ENCODE measurements at regions not wholly inside any gene's neighbourhood (a gene's known extent, or its start where the extent isn't known, plus 50 kb on each side); places are given as distances from the start of the nearest gene placed in this dataset.
"Not testable (repeated sequence)": the region's sequence is repeated elsewhere in the genome, so short reads cannot be mapped to it uniquely, and the experiment has no call there.

DNA sequence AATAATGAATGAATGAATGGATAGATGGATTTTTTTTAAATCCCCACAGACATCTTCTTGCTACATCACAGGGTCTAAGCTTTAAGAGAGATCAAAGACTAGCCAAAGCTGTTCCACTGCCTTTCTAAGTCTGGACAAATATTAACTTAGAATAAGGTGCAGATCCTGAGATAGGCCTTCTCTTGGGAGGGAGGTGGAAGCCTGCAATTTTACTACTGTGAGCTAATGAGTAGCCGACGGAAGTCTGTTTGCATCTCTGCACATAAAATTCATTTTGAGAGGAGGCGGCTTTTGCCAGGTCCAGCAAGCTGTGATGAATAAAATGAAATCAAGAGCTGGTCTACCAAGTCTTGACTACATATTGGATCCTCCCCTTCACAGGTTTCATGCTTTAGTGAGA lies 484.9 kb downstream of the TMEM38B start:
- TF ChIP-seq, protein P1, sequence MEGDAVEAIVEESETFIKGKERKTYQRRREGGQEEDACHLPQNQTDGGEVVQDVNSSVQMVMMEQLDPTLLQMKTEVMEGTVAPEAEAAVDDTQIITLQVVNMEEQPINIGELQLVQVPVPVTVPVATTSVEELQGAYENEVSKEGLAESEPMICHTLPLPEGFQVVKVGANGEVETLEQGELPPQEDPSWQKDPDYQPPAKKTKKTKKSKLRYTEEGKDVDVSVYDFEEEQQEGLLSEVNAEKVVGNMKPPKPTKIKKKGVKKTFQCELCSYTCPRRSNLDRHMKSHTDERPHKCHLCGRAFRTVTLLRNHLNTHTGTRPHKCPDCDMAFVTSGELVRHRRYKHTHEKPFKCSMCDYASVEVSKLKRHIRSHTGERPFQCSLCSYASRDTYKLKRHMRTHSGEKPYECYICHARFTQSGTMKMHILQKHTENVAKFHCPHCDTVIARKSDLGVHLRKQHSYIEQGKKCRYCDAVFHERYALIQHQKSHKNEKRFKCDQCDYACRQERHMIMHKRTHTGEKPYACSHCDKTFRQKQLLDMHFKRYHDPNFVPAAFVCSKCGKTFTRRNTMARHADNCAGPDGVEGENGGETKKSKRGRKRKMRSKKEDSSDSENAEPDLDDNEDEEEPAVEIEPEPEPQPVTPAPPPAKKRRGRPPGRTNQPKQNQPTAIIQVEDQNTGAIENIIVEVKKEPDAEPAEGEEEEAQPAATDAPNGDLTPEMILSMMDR (IDR thresholded peaks at IDR 0.05; ENCODE audit: low read depth, low read length, missing control alignments) = no peak
- H3K4me3 ChIP-seq (replicated peaks; ENCODE audit: low read depth, low read length) = no peak overlapping the region
- no peak for DNase-seq (ENCODE audit: extremely low read depth, low read depth)

DNA sequence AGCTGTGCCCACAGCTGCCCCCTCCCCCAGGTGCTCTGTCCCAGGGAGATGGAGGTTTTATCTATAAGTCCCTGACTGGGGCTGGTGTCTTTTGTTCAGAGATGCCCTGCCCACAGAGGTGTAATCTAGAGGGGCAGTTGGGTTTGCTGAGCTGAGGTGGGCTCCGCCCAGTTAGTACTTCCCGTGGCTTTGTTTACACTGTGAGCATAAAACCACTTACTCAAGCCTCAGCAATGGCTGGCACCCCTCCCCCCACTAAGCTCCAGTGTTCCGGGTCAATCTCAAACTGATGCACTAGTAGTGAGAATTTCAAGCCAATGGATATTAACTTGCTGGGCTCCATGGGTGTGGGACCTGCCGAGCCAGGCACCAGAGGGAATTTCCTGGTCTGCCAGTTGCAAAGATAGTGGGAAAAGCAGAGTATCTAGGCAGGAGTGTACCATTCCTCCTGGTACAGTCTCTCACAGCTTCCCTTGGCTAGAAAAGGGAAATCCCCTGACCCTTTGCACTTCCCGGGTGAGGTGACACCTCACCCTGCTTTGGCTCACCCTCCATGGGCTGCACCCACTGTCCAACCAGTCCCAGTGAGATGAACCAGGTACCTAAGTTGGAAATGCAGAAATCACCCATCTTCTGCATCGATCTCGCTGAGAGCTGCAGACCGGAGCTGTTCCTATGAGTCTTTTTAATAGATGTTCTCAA lies 509.6 kb downstream of the TMEM38B start:
- not testable (repeated sequence) for H3K4me3 ChIP-seq (replicated peaks; ENCODE audit: low read depth, low read length); DNase-seq (ENCODE audit: extremely low read depth, low read depth)

DNA sequence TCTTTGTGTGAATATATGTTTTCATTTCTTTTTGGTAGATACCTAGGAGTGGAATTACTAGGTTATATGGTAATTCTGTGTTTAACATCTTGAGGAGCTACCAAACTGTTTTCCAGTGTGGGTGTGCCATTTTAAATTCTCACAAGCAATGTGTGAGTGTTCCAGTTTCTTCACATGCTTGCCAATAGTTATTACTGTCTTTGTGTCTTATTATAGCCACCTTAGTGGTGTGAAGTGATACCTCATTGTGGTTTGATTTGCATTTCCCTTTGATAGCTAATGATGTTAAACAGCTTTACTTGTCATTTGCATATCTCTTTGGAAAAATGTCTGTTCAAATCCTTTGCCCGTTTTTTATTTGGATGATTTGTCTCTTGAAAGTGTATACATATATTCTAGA lies 513.0 kb downstream of the TMEM38B start:
- TF ChIP-seq, protein P1 (IDR thresholded peaks at IDR 0.05; ENCODE audit: low read depth, low read length, missing control alignments) = no peak
- no peak overlapping the region for H3K4me3 ChIP-seq (replicated peaks; ENCODE audit: low read depth, low read length)
- no peak for DNase-seq (ENCODE audit: extremely low read depth, low read depth)

DNA sequence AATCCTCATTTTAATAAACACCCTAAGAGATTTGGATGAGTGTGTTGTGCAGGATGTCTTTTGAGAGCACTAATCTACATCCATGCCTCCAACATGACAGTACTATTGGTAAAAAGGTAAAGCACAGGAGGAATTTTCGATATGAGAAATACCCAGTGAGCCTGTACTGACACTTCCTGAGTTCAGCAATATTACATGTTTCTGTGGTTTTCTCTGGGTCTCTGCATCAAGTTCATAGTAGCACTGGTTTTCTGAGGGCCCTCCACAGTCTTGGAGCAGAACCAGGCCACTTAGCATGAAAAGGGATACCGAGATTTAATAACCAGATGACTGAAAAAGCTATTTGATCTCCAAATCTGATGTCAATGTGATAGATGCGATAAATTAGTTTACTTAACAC lies 524.1 kb downstream of the TMEM38B start:
- no peak overlapping the region for H3K4me3 ChIP-seq (replicated peaks; ENCODE audit: low read depth, low read length)
- TF ChIP-seq, protein P1 (IDR thresholded peaks at IDR 0.05; ENCODE audit: low read depth, low read length, missing control alignments) = no peak
- no peak for DNase-seq (ENCODE audit: extremely low read depth, low read depth)

DNA sequence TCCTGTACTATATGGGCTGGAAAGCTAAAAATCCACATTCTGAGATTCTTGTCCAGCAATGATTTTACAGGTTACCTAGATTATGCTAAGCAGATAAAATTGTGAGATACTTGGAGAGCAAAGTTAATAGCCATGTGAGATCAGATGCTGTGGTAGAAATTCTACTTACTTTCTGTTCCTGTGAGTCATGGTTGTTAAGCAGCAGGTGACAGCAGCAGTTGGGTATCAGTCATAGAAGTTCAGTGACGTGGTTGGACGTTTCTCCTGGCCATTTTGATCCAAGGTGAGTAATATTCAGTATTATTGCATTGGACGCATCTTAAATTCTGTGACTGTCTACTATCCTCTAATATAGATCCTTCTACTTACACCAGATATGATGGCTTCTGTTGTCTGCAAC lies 524.5 kb downstream of the TMEM38B start:
- no peak overlapping the region for H3K4me3 ChIP-seq (replicated peaks; ENCODE audit: low read depth, low read length)
- TF ChIP-seq, protein P1 (IDR thresholded peaks at IDR 0.05; ENCODE audit: low read depth, low read length, missing control alignments) = no peak
- DNase-seq (ENCODE audit: extremely low read depth, low read depth) = no peak

DNA sequence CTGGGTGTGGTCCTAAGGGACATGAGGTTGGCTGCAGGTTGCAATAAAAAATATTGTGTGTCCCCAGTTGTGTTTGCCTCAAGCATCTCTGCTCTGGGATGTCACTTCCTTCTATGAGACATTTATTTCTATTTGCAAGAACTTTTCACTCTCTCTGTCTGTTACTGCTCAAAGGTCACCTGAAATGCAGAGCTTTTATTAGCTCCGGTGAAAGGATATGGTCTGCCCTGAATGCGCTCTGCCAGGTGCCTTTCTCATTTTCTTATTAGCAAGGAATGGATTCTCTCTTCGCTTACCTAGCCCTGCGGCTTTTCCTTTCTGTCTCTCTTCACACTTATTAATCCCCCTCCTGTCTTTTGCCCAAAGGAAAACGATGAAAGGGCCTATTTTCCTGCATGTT lies 526.1 kb downstream of the TMEM38B start:
- no peak overlapping the region for H3K4me3 ChIP-seq (replicated peaks; ENCODE audit: low read depth, low read length)
- TF ChIP-seq, protein P1 (IDR thresholded peaks at IDR 0.05; ENCODE audit: low read depth, low read length, missing control alignments) = no peak
- no peak for DNase-seq (ENCODE audit: extremely low read depth, low read depth)

DNA sequence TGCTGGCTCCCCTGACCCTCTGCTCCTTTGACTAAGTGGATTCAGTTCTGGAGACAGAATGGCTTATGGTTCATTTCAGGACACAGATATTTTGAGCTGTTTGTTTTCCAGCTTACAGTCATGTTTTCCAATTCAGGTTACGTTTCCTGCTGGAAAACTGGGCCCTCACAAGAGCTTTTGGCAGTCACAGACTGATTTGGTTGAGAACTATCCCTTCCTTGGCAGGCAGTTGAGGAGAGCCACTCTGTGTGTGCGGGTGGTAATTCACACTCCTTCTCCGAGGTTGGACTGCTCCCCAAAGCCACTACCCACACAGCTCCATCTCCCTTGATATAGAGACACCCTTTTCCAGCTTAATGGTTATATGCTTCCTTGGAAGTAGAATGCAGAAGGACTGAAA lies 534.5 kb downstream of the TMEM38B start:
- no peak for DNase-seq (ENCODE audit: extremely low read depth, low read depth)
- TF ChIP-seq, protein P1 (IDR thresholded peaks at IDR 0.05; ENCODE audit: low read depth, low read length, missing control alignments) = no peak
- no peak overlapping the region for H3K4me3 ChIP-seq (replicated peaks; ENCODE audit: low read depth, low read length)
